SU-DHL-6 (cell line): ENCODE measurements at regions not wholly inside any gene's neighbourhood (a gene's known extent, or its start where the extent isn't known, plus 50 kb on each side); places are given as distances from the start of the nearest gene placed in this dataset.

ENCODE experiments used
- CTCF ChIP-seq: fragments of 200-600 bp; sonication (generic); IDR thresholded peaks from one replicate; pipeline ENCODE4 v1.5.1; 2017; ENCODE audit warnings: antibody characterized with exemption, mild to moderate bottlenecking, low read length, moderate library complexity; ENCODE audit not compliant: insufficient read depth, poor library complexity, severe bottlenecking
- EZH2phosphoT487 ChIP-seq: fragments of 200-600 bp; sonication (generic), shearing (Covaris generic); conservative IDR thresholded peaks from 2 replicates; pipeline ENCODE4 v1.6.1; 2018; ENCODE audit warnings: mild to moderate bottlenecking, antibody characterized with exemption, low read length, moderate library complexity, mixed read lengths

GRCh38 chr14:22479132-22479531 is 109.9 kb downstream of the DAD1 start:
- TF ChIP-seq CTCF (no peak), EZH2phosphoT487 (no peak)
